ENCODE measurements at regions not wholly inside any gene's neighbourhood (a gene's known extent, or its start where the extent isn't known, plus 50 kb on each side); places are given as distances from the start of the nearest gene placed in this dataset.

GRCh38 chr1:181931873-181932272 lies 129.6 kb downstream of the ZNF648 start:
- H3K9me3 ChIP-seq (ENCODE audit: control insufficient read depth in 4 of 4, low read length in 3 of 4) = peaks cover 0 to 3% (median 0%) of the 10 kb centered on the region in 4 donors
- 80% methylated on average over 2 of the region's 2 CpGs for WGBS

More at GRCh38 chr1:181931873-181932272, 129.6 kb downstream of the ZNF648 start:
- Histone ChIP-seq H3K9ac (ENCODE audit: low read depth in 1 of 2, low read length in 2 of 2) (no peak overlapping the region), H3K27me3 (ENCODE audit: control insufficient read depth in 4 of 4, insufficient read depth in 4 of 4, low read length in 3 of 4) (peaks cover 0 to 7% (median 0%) of the 10 kb centered on the region in 4 donors), H3K4me1 (ENCODE audit: control insufficient read depth in 4 of 4, insufficient read depth in 4 of 4, low read length in 3 of 4) (no peaks in the 10 kb centered on the region), H3K27ac (ENCODE audit: low read depth in 1 of 2, low read length in 2 of 2) (no peak overlapping the region), H3K36me3 (ENCODE audit: control insufficient read depth in 4 of 4, insufficient read depth in 3 of 4, low read depth in 1 of 4, low read length in 3 of 4) (no peaks in the 10 kb centered on the region), H3K4me3 (ENCODE audit: low read depth in 1 of 3, low read length in 3 of 3) (no peak overlapping the region)
- no peak for TF ChIP-seq TAF1 (conservative IDR thresholded peaks at IDR 0.05)
- no peak for TF ChIP-seq ZBTB33 (IDR thresholded peaks at IDR 0.05)
- TF ChIP-seq HNF4G (IDR thresholded peaks at IDR 0.05) = no peak
- TF ChIP-seq JUND (IDR thresholded peaks at IDR 0.05) = no peak
- TF ChIP-seq YY1 (IDR thresholded peaks at IDR 0.05) = no peak
- TF ChIP-seq CTCF (IDR thresholded peaks at IDR 0.05; ENCODE audit: low read depth, low read length, missing input control) = no peak
- no peak for TF ChIP-seq FOXA1 (IDR thresholded peaks at IDR 0.05)
- TF ChIP-seq RXRA (IDR thresholded peaks at IDR 0.05) = no peak
- no peak for TF ChIP-seq MAX (IDR thresholded peaks at IDR 0.05)
- TF ChIP-seq EGR1 (IDR thresholded peaks at IDR 0.05; ENCODE audit: low read depth in 2 of 2) = no peak
- no peak for TF ChIP-seq GABPA (IDR thresholded peaks at IDR 0.05 in 1 of 2, conservative IDR thresholded peaks at IDR 0.05 in 1 of 2)
- TF ChIP-seq ATF3 (IDR thresholded peaks at IDR 0.05) = no peak
- no peak for TF ChIP-seq FOXA2 (IDR thresholded peaks at IDR 0.05)
- no peak for TF ChIP-seq NR2F2 (IDR thresholded peaks at IDR 0.05)
- TF ChIP-seq REST (IDR thresholded peaks at IDR 0.05) = no peak
- TF ChIP-seq SP1 (IDR thresholded peaks at IDR 0.05) = no peak
- DNase-seq (ENCODE audit: low spot score) = no peak

Data from liver (tissue), 8 donors.